ENCODE measurements at regions not wholly inside any gene's neighbourhood (a gene's known extent, or its start where the extent isn't known, plus 50 kb on each side); places are given as distances from the start of the nearest gene placed in this dataset.

DNA sequence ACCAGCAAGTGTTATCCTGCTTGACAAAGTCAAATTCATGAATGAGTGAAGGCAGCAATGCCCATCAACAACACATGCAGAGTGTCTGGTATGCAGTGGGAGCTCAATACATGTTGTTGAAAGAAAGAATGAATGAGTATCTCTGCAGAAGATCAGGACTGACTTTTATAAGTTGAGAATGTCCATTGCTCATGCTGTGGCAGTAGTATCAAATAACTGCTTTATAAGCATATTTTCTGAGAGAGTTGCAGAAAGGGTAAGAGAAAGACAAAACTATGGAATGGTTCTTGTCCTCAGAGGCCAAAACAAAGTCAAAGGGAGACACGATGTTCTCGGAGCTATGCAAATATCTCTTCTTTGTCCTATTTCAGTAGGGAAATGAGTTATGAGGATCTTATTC lies 288.7 kb downstream of the LMX1A start:
- DNase-seq (ENCODE audit: low spot score) (no peak), ATAC-seq (no peak)
- Mint-ChIP-seq H3K9me3 (no peaks in the 10 kb centered on the region), H3K4me3 (no peak overlapping the region), H3K27me3 (ENCODE audit: insufficient read depth, low read depth, poor library complexity) (peaks cover 10% of the 10 kb centered on the region), H3K36me3 (ENCODE audit: low read depth) (no peaks in the 10 kb centered on the region), H3K27ac (no peak overlapping the region), H3K4me1 (peaks cover 21% of the 10 kb centered on the region)
- peaks cover 2% of the 10 kb centered on the region; the same call in 1 of the 2 replicates for H3K27me3 ChIP-seq (ENCODE audit: insufficient read depth)
- no peaks in the 10 kb centered on the region for H3K79me2 ChIP-seq (replicated peaks; ENCODE audit: insufficient read depth)
- peaks cover 22% of the 10 kb centered on the region for H3K4me1 ChIP-seq (ENCODE audit: insufficient read depth)
- TF ChIP-seq, protein P1, sequence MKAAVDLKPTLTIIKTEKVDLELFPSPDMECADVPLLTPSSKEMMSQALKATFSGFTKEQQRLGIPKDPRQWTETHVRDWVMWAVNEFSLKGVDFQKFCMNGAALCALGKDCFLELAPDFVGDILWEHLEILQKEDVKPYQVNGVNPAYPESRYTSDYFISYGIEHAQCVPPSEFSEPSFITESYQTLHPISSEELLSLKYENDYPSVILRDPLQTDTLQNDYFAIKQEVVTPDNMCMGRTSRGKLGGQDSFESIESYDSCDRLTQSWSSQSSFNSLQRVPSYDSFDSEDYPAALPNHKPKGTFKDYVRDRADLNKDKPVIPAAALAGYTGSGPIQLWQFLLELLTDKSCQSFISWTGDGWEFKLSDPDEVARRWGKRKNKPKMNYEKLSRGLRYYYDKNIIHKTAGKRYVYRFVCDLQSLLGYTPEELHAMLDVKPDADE (IDR thresholded peaks at IDR 0.05) = no peak
- TF ChIP-seq STAT1 (IDR thresholded peaks at IDR 0.05; ENCODE audit: unreplicated experiment) (no peak), EZH2 (IDR thresholded peaks at IDR 0.05; ENCODE audit: low read depth, unreplicated experiment) (no peak), ZNF331 (CRISPR knock-in tag; IDR thresholded peaks at IDR 0.05; ENCODE audit: low read depth) (no peak), ZNF114 (CRISPR knock-in tag; IDR thresholded peaks at IDR 0.05) (no peak), CREB1 (CRISPR knock-in tag; IDR thresholded peaks at IDR 0.05; ENCODE audit: low read depth) (no peak), NANOG (IDR thresholded peaks at IDR 0.05; ENCODE audit: borderline replicate concordance) (no peak), EZH2phosphoT487 (IDR thresholded peaks at IDR 0.05; ENCODE audit: unreplicated experiment) (no peak), POLR2AphosphoS5 (IDR thresholded peaks at IDR 0.05; ENCODE audit: low read depth) (no peak), JUNB (IDR thresholded peaks at IDR 0.05; ENCODE audit: unreplicated experiment) (no peak)
- TF ChIP-seq, protein P2, sequence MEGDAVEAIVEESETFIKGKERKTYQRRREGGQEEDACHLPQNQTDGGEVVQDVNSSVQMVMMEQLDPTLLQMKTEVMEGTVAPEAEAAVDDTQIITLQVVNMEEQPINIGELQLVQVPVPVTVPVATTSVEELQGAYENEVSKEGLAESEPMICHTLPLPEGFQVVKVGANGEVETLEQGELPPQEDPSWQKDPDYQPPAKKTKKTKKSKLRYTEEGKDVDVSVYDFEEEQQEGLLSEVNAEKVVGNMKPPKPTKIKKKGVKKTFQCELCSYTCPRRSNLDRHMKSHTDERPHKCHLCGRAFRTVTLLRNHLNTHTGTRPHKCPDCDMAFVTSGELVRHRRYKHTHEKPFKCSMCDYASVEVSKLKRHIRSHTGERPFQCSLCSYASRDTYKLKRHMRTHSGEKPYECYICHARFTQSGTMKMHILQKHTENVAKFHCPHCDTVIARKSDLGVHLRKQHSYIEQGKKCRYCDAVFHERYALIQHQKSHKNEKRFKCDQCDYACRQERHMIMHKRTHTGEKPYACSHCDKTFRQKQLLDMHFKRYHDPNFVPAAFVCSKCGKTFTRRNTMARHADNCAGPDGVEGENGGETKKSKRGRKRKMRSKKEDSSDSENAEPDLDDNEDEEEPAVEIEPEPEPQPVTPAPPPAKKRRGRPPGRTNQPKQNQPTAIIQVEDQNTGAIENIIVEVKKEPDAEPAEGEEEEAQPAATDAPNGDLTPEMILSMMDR (conservative IDR thresholded peaks at IDR 0.05; ENCODE audit: low read depth in 2 of 2) = no peak
- TF ChIP-seq, protein P3, sequence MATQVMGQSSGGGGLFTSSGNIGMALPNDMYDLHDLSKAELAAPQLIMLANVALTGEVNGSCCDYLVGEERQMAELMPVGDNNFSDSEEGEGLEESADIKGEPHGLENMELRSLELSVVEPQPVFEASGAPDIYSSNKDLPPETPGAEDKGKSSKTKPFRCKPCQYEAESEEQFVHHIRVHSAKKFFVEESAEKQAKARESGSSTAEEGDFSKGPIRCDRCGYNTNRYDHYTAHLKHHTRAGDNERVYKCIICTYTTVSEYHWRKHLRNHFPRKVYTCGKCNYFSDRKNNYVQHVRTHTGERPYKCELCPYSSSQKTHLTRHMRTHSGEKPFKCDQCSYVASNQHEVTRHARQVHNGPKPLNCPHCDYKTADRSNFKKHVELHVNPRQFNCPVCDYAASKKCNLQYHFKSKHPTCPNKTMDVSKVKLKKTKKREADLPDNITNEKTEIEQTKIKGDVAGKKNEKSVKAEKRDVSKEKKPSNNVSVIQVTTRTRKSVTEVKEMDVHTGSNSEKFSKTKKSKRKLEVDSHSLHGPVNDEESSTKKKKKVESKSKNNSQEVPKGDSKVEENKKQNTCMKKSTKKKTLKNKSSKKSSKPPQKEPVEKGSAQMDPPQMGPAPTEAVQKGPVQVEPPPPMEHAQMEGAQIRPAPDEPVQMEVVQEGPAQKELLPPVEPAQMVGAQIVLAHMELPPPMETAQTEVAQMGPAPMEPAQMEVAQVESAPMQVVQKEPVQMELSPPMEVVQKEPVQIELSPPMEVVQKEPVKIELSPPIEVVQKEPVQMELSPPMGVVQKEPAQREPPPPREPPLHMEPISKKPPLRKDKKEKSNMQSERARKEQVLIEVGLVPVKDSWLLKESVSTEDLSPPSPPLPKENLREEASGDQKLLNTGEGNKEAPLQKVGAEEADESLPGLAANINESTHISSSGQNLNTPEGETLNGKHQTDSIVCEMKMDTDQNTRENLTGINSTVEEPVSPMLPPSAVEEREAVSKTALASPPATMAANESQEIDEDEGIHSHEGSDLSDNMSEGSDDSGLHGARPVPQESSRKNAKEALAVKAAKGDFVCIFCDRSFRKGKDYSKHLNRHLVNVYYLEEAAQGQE (IDR thresholded peaks at IDR 0.05; ENCODE audit: unreplicated experiment) = no peak
- TF ChIP-seq, protein P4, sequence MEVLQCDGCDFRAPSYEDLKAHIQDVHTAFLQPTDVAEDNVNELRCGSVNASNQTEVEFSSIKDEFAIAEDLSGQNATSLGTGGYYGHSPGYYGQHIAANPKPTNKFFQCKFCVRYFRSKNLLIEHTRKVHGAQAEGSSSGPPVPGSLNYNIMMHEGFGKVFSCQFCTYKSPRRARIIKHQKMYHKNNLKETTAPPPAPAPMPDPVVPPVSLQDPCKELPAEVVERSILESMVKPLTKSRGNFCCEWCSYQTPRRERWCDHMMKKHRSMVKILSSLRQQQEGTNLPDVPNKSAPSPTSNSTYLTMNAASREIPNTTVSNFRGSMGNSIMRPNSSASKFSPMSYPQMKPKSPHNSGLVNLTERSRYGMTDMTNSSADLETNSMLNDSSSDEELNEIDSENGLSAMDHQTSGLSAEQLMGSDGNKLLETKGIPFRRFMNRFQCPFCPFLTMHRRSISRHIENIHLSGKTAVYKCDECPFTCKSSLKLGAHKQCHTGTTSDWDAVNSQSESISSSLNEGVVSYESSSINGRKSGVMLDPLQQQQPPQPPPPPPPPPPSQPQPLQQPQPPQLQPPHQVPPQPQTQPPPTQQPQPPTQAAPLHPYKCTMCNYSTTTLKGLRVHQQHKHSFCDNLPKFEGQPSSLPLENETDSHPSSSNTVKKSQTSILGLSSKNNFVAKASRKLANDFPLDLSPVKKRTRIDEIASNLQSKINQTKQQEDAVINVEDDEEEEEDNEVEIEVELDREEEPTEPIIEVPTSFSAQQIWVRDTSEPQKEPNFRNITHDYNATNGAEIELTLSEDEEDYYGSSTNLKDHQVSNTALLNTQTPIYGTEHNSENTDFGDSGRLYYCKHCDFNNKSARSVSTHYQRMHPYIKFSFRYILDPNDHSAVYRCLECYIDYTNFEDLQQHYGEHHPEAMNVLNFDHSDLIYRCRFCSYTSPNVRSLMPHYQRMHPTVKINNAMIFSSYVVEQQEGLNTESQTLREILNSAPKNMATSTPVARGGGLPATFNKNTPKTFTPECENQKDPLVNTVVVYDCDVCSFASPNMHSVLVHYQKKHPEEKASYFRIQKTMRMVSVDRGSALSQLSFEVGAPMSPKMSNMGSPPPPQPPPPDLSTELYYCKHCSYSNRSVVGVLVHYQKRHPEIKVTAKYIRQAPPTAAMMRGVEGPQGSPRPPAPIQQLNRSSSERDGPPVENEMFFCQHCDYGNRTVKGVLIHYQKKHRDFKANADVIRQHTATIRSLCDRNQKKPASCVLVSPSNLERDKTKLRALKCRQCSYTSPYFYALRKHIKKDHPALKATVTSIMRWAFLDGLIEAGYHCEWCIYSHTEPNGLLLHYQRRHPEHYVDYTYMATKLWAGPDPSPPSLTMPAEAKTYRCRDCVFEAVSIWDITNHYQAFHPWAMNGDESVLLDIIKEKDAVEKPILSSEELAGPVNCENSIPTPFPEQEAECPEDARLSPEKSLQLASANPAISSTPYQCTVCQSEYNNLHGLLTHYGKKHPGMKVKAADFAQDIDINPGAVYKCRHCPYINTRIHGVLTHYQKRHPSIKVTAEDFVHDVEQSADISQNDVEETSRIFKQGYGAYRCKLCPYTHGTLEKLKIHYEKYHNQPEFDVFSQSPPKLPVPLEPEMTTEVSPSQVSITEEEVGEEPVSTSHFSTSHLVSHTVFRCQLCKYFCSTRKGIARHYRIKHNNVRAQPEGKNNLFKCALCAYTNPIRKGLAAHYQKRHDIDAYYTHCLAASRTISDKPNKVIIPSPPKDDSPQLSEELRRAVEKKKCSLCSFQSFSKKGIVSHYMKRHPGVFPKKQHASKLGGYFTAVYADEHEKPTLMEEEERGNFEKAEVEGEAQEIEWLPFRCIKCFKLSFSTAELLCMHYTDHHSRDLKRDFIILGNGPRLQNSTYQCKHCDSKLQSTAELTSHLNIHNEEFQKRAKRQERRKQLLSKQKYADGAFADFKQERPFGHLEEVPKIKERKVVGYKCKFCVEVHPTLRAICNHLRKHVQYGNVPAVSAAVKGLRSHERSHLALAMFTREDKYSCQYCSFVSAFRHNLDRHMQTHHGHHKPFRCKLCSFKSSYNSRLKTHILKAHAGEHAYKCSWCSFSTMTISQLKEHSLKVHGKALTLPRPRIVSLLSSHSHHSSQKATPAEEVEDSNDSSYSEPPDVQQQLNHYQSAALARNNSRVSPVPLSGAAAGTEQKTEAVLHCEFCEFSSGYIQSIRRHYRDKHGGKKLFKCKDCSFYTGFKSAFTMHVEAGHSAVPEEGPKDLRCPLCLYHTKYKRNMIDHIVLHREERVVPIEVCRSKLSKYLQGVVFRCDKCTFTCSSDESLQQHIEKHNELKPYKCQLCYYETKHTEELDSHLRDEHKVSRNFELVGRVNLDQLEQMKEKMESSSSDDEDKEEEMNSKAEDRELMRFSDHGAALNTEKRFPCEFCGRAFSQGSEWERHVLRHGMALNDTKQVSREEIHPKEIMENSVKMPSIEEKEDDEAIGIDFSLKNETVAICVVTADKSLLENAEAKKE (CRISPR knock-in tag; IDR thresholded peaks at IDR 0.05) = no peak
- H3K36me3 ChIP-seq (ENCODE audit: insufficient read depth) = no peaks in the 10 kb centered on the region
- H3K4me3 ChIP-seq = no peak overlapping the region
- H3F3A ChIP-seq (replicated peaks; ENCODE audit: low read depth) = no peaks in the 10 kb centered on the region
- no peak overlapping the region for H3K4me2 ChIP-seq
- peaks cover 4% of the 10 kb centered on the region; the same call in 1 of the 2 replicates for H3K9me2 ChIP-seq (ENCODE audit: insufficient read depth)
- no peak overlapping the region for H3K27ac ChIP-seq (ENCODE audit: low read depth)
- no peaks in the 10 kb centered on the region for H4K20me1 ChIP-seq (replicated peaks; ENCODE audit: insufficient read depth)
- no peak overlapping the region for H2AFZ ChIP-seq

All from GM23338 (cell line).